ENCODE measurements at regions not wholly inside any gene's neighbourhood (a gene's known extent, or its start where the extent isn't known, plus 50 kb on each side); places are given as distances from the start of the nearest gene placed in this dataset.

DNA sequence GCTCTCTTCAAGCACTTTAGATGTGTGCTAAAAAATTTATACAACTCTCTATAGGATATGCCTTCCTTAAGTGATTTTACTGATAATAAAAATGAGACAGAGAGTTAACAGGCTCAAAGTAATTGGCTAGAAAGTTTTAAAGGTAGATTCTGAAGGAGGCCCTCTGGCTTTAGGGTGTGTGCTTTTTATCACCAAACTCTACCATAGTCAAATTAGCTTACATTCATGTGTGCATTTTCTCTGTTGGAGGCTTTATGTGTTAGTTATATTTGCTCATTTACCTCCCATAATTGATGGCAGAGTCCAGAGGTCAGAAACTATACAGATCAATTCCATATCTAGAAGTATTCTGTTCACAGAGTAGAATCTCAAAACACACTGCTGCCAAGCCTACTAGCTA is 317.5 kb downstream of the JRKL start:
- TF ChIP-seq, protein P1, sequence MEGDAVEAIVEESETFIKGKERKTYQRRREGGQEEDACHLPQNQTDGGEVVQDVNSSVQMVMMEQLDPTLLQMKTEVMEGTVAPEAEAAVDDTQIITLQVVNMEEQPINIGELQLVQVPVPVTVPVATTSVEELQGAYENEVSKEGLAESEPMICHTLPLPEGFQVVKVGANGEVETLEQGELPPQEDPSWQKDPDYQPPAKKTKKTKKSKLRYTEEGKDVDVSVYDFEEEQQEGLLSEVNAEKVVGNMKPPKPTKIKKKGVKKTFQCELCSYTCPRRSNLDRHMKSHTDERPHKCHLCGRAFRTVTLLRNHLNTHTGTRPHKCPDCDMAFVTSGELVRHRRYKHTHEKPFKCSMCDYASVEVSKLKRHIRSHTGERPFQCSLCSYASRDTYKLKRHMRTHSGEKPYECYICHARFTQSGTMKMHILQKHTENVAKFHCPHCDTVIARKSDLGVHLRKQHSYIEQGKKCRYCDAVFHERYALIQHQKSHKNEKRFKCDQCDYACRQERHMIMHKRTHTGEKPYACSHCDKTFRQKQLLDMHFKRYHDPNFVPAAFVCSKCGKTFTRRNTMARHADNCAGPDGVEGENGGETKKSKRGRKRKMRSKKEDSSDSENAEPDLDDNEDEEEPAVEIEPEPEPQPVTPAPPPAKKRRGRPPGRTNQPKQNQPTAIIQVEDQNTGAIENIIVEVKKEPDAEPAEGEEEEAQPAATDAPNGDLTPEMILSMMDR (conservative IDR thresholded peaks at IDR 0.05), result no peak
- H3K27ac ChIP-seq, result no peak overlapping the region

DNA sequence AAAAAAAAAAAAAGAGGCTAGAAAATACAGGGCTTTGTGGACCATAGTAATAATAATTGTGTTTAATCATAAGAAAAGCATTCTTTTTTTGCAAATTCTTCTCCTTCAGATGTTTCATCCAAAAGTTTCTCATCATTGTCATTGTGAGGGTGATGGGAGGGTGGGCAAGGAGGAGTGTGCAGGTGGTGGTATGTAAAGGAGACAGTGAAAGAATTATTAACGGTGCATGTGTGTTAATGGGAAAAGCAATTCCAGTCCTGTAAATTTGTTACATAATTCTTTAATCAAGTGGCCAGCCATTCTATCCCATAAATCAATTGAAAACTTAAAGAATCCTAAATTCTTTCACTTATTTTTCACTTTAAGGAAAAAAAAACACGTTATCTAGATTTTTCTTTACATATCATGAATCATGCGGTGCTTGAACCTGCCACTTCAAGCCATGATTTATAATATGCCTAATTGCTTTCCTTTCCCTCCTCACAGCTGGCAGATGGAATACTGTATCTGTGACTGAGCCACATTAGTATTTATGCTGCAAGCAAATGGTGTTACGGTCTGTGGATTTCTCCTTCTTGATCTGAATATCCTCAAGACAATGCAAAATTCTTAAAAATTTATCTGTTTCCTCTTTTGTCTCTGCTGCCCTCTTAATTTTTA is 318.5 kb downstream of the JRKL start:
- H3K27ac ChIP-seq, result no peak overlapping the region
- TF ChIP-seq, protein P1 (conservative IDR thresholded peaks at IDR 0.05), result no peak

DNA sequence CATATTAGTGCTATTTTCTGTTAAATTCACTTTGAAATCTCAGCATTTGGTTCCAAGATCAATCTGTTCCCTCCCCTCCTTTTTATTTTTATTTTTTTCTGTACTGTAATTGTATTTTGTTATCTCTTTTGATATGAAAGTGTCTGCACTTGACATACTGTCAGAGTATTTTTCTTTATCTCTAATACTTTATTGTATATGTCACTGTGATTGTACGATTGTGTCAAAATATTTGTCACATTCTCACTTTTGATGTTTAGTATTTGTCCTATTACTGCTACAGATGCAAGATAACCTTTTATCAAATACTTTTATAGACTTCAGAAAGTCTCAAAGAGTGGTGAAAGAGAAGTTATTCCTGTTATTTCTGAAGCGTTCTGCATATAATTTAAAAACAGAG is 323.5 kb downstream of the JRKL start:
- H3K27ac ChIP-seq, result no peak overlapping the region
- TF ChIP-seq, protein P1 (conservative IDR thresholded peaks at IDR 0.05), result no peak

DNA sequence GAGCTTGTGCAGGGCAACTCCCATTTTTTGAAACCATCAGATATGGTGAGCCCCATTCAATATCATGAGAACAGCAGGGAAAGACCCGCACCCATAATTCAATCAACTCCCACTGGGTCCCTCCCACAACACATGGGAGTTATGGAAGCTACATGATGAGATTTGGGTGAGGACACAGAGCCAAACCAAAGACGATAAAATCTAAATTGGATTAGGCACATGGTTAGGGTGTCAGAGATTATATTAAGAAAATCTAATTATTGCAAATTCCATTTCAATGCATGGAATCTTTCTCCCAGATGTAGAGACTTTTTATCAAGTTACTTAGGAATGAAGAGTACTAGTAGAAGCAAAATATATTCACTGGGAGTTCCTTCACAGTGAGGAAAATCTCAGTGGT is 324.9 kb downstream of the JRKL start:
- no peak overlapping the region for H3K27ac ChIP-seq
- TF ChIP-seq, protein P1 (conservative IDR thresholded peaks at IDR 0.05), result no peak

DNA sequence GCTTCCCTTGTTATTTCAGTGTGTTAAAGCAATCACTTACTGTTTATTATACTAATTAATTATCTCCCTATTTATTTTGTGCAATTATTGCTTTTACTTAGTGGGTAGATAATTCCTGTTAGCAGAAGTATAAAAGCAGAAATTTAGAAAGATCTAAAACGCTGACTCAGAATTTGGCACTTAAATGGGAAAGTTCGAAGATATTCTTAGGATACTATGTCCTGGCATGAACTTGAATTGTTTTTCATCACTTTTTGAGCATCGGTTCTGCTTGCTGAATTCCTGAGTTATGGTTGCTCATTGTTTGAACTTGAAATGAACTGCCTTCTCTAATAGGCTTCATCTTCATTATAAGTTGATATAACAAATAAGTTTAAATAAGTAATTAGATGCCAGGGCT is 325.4 kb downstream of the JRKL start:
- TF ChIP-seq, protein P1 (conservative IDR thresholded peaks at IDR 0.05), result no peak
- H3K27ac ChIP-seq, result no peak overlapping the region

DNA sequence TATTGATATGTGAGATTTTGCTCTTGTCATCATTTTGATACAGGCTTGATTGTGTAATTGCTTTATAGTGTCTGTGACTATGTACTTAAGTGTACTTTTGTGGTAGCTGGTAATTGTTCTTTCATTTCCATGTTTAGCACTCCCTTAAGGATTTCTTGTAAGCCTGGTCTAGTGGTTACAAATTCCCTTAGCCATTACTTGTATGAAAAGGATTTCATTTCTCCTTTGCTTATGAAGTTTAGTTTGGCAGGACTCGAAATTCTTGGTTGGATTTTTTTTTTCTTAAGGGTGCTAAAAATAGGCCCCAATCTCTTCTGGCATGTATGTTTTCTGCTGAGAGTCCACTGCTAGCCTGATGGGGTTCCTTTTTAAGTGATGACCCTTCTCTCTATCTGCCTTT is 346.8 kb downstream of the JRKL start:
- TF ChIP-seq, protein P1 (conservative IDR thresholded peaks at IDR 0.05), result no peak
- no peak overlapping the region for H3K27ac ChIP-seq

DNA sequence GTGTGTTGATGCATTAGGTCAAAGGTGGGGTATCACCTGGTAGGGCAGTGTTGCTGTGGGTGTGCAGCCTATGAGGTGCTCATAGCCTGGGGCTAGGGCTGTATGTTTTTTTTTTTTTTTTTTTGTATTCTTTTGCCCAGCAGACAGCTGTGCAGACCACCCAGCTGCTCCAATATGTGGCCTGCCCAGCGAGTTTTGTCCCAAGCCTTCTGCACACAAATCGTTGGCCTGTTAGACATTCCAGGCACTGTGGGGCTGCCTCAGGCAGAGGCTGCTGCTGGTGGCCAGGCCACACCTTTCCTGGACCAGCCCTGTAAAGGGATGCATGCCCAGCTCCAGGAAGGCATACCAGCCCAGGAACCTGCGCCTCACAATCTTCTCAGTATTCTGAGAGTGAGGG is 348.5 kb downstream of the JRKL start:
- TF ChIP-seq, protein P1 (conservative IDR thresholded peaks at IDR 0.05), result no peak
- H3K27ac ChIP-seq, result no peak overlapping the region
